B cell (primary cell): ENCODE measurements at regions not wholly inside any gene's neighbourhood (a gene's known extent, or its start where the extent isn't known, plus 50 kb on each side); places are given as distances from the start of the nearest gene placed in this dataset.

Source experiments
- ATAC-seq: fragments of 200-7000 bp; cut with Tn5 transposase; one replicate; pipeline ENCODE4 v1.10.0; 2021; ENCODE audit warnings: low read depth, mild to moderate bottlenecking, moderate number of reproducible peaks, moderate library complexity
- CTCF ChIA-PET: fragments of 350-600 bp; sonication (Branson Sonifier 250); formaldehyde crosslinking; loops from one replicate; lab custom pipeline; 2021; ENCODE audit warnings: antibody characterized with exemption, inconsistent platforms; lab: Charles Lee
- POLR2A ChIA-PET: fragments of 350-600 bp; sonication (Branson Sonifier 250); formaldehyde crosslinking; loops from one replicate; lab custom pipeline; 2021; ENCODE audit warnings: antibody characterized with exemption; lab: Charles Lee
- DNase-seq: peaks from one replicate; pipeline ENCODE4 v3.0.0; 2013
- H2AFZ ChIP-seq: 2 replicates; pipeline ENCODE4 v1.6.1; 2012; ENCODE audit warnings: mild to moderate bottlenecking, low read depth, low read length; ENCODE audit not compliant: insufficient read depth, poor library complexity, severe bottlenecking
- H3K27ac ChIP-seq, 2 donors: 1 replicate in 1 of 2; 2 replicates in 1 of 2; pipeline ENCODE4 v1.5.1; 2012 to 2013; ENCODE audit warnings: low read length in 2 of 2, mild to moderate bottlenecking in 2 of 2, moderate library complexity in 1 of 2
- H3K27me3 ChIP-seq, 4 experiments: fragments of 200-600 bp in 1 of 4; sonication (generic) in 1 of 4; replicated peaks in 1 of 4; 1 replicate in 2 of 4; 2 replicates in 2 of 4; pipeline versions ENCODE4 v1.6.1 to v1.7.0; 2013 to 2016; ENCODE audit warnings: low read length in 3 of 4, mild to moderate bottlenecking in 2 of 4, mixed read lengths in 1 of 4, moderate library complexity in 1 of 4; ENCODE audit not compliant: insufficient read depth in 4 of 4, control insufficient read depth in 3 of 4; ENCODE audit errors: control extremely low read depth in 1 of 4
- H3K36me3 ChIP-seq, 2 experiments: replicated peaks in 1 of 2; 1 replicate in 1 of 2; 2 replicates in 1 of 2; pipeline versions ENCODE4 v1.6.1 to v1.7.1; 2013; ENCODE audit warnings: low read length in 1 of 2; ENCODE audit not compliant: insufficient read depth in 2 of 2, control insufficient read depth in 1 of 2; ENCODE audit errors: control extremely low read depth in 1 of 2, extremely low read depth in 1 of 2
- H3K4me1 ChIP-seq, 2 donors: fragments of 200-600 bp in 1 of 2; sonication (generic) in 1 of 2; 1 replicate in 1 of 2; 2 replicates in 1 of 2; pipeline versions ENCODE4 v1.5.1 to v1.6.1; 2013 to 2017; ENCODE audit warnings: low read length in 2 of 2; ENCODE audit not compliant: control insufficient read depth in 2 of 2, insufficient read depth in 2 of 2
- H3K4me2 ChIP-seq: replicated peaks from 2 replicates; pipeline ENCODE3; 2012; ENCODE audit warnings: mild to moderate bottlenecking, low read depth, low read length; ENCODE audit not compliant: poor library complexity, severe bottlenecking
- H3K4me3 ChIP-seq, 5 experiments: fragments of 200-600 bp in 1 of 5; sonication (generic) in 1 of 5; 1 replicate in 3 of 5; 2 replicates in 2 of 5; pipeline versions ENCODE4 v1.5.1 to v1.7.0; 2011 to 2016; ENCODE audit warnings: low read length in 4 of 5, mild to moderate bottlenecking in 4 of 5, low read depth in 2 of 5, control low read depth in 1 of 5, moderate library complexity in 1 of 5; ENCODE audit not compliant: insufficient read depth in 1 of 5; ENCODE audit errors: control extremely low read depth in 1 of 5, extremely low read depth in 1 of 5
- H3K79me2 ChIP-seq: fragments of 200-600 bp; sonication (generic); one replicate; pipeline ENCODE4 v1.6.0; 2016; ENCODE audit warnings: low read length; ENCODE audit not compliant: control insufficient read depth, insufficient read depth
- H3K9ac ChIP-seq: fragments of 200-600 bp; sonication (generic); 2 replicates; pipeline ENCODE4 v1.6.1; 2017; ENCODE audit warnings: mild to moderate bottlenecking, low read length, moderate library complexity
- H3K9me3 ChIP-seq, 3 donors: one replicate each; pipeline versions ENCODE4 v1.6.1 to v1.7.1; 2013; ENCODE audit warnings: low read length in 2 of 3; ENCODE audit not compliant: control insufficient read depth in 2 of 3, insufficient read depth in 1 of 3; ENCODE audit errors: control extremely low read depth in 1 of 3
- H4K20me1 ChIP-seq: 2 replicates; pipeline ENCODE4 v1.6.0; 2012; ENCODE audit warnings: mild to moderate bottlenecking, low read length; ENCODE audit not compliant: insufficient read depth, control insufficient read depth, poor library complexity, severe bottlenecking
- H3K27ac Mint-ChIP-seq: one replicate; pipeline ENCODE4 v1.8.0; 2021; ENCODE audit warnings: mixed read lengths
- H3K27me3 Mint-ChIP-seq: one replicate; pipeline ENCODE4 v1.8.0; 2021; ENCODE audit warnings: mixed read lengths
- H3K4me1 Mint-ChIP-seq: one replicate; pipeline ENCODE4 v1.8.0; 2021; ENCODE audit warnings: mixed read lengths
- H3K4me3 Mint-ChIP-seq: one replicate; pipeline ENCODE4 v1.8.0; 2021; ENCODE audit warnings: mixed read lengths
- H3K9me3 Mint-ChIP-seq: one replicate; pipeline ENCODE4 v1.8.0; 2022; ENCODE audit warnings: mixed read lengths; ENCODE audit not compliant: insufficient read depth
- EZH2 ChIP-seq: IDR thresholded peaks from 2 replicates; pipeline ENCODE4 v1.6.1; 2012; ENCODE audit warnings: borderline replicate concordance, low read depth, mild to moderate bottlenecking, moderate library complexity, low read length; ENCODE audit not compliant: insufficient read depth, poor library complexity, severe bottlenecking
- WGBS: methylation state at CpG from one replicate; pipeline ENCODE4 v1.1.5; 2013; ENCODE audit warnings: missing lambda C conversion rate; ENCODE audit not compliant: insufficient coverage; 5-methylcytosine and 5-hydroxymethylcytosine counted together
- intact Hi-C: fragments of 100-400 bp; cut with micrococcal nuclease; formaldehyde crosslinking; loops from one replicate; pipeline ENCODE4 v1.10.0; 2022

DNA sequence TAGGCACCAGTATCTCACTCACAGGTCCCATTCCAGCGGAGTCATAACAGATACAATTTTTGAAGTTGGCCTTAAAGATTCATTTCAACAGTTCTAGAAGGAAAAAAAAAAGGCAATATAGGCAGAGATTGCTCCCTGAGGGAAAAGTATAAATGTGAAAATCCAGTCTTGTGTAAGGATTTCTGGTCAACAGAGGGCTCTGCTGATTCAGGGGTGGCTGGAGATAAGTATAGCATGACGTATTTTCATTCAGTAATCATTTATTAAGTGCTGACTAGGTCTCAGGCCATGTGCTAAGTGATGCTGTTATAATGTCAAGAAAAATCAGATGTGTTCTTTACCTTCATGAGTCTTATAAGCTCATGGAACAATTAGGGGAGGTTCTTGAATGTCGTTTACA is 377.3 kb upstream of the MEF2C start:
- no peak overlapping the region for H3K4me2 ChIP-seq
- H3K4me1 ChIP-seq: peaks cover 16 to 26% of the 10 kb centered on the region in 2 donors
- H3K4me1 Mint-ChIP-seq: peaks cover 39% of the 10 kb centered on the region
- no peaks in the 10 kb centered on the region for H3K27me3 ChIP-seq
- H3K79me2 ChIP-seq: no peaks in the 10 kb centered on the region
- peaks cover 0 to 2% (median 0%) of the 10 kb centered on the region in 3 donors for H3K9me3 ChIP-seq
- no CpG with 5 or more reads among the region's 3 CpGs for WGBS
- H3K4me3 ChIP-seq: no peak overlapping the region
- POLR2A ChIA-PET: no interaction called here
- H3K4me3 Mint-ChIP-seq: no peak overlapping the region
- H3K9me3 Mint-ChIP-seq: no peaks in the 10 kb centered on the region
- H2AFZ ChIP-seq: no peak overlapping the region
- no peaks in the 10 kb centered on the region for H4K20me1 ChIP-seq
- CTCF ChIA-PET: no interaction called here
- DNase-seq (no peak), ATAC-seq (peak; percentile 24)
- no peak overlapping the region for H3K27ac ChIP-seq
- H3K27ac Mint-ChIP-seq: no peak overlapping the region
- no peak overlapping the region for H3K9ac ChIP-seq
- no peaks in the 10 kb centered on the region for H3K27me3 Mint-ChIP-seq
- no peaks in the 10 kb centered on the region for H3K36me3 ChIP-seq
- intact Hi-C loops: no loop called here
- TF ChIP-seq EZH2: no peak

- Mint-ChIP-seq H3K27me3 (no peaks in the 10 kb centered on the region), H3K9me3 (no peaks in the 10 kb centered on the region), H3K27ac (no peak overlapping the region), H3K4me3 (no peak overlapping the region), H3K4me1 (peaks cover 28% of the 10 kb centered on the region)
- H2AFZ ChIP-seq: no peak overlapping the region
- H3K4me2 ChIP-seq: no peak overlapping the region
- CTCF ChIA-PET: no interaction called here
- H3K4me1 ChIP-seq: peaks cover 12 to 19% of the 10 kb centered on the region in 2 donors
- no peak for TF ChIP-seq EZH2
- peaks cover 0 to 2% (median 0%) of the 10 kb centered on the region in 3 donors for H3K9me3 ChIP-seq
- H3K36me3 ChIP-seq: no peaks in the 10 kb centered on the region
- no peak overlapping the region for H3K27ac ChIP-seq
- intact Hi-C loops: no loop called here
- POLR2A ChIA-PET: no interaction called here
- no peaks in the 10 kb centered on the region for H4K20me1 ChIP-seq
- H3K4me3 ChIP-seq: no peak overlapping the region
- H3K79me2 ChIP-seq: no peaks in the 10 kb centered on the region
- WGBS: no CpG with 5 or more reads among the region's 5 CpGs
- DNase-seq (peak; percentile 27), ATAC-seq (no peak)
- no peaks in the 10 kb centered on the region for H3K27me3 ChIP-seq
- H3K9ac ChIP-seq: no peak overlapping the region
These were observed 373.0 kb upstream of the MEF2C start for GRCh38 chr5:89255845-89256463.
